Right atrium auricular region (tissue), 2 donors: ENCODE measurements at regions not wholly inside any gene's neighbourhood (a gene's known extent, or its start where the extent isn't known, plus 50 kb on each side); places are given as distances from the start of the nearest gene placed in this dataset.

Experiments used
- DNase-seq: peaks from one replicate; pipeline ENCODE4 v3.0.0-alpha.2; 2019; ENCODE audit warnings: low spot score
- H3K27ac ChIP-seq, 2 donors: fragments of 200-600 bp; sonication (generic); 1 replicate in 1 of 2; 2 replicates in 1 of 2; pipeline ENCODE4 v1.5.1; 2016 to 2019
- H3K27me3 ChIP-seq, 2 donors: fragments of 200-600 bp; sonication (generic); one replicate each; pipeline versions ENCODE4 v1.5.1 to v1.6.0; 2017 to 2019
- H3K36me3 ChIP-seq: fragments of 200-600 bp; sonication (generic); one replicate; pipeline ENCODE4 v1.5.1; 2016
- H3K4me1 ChIP-seq, 2 donors: fragments of 200-600 bp; sonication (generic); one replicate each; pipeline versions ENCODE4 v1.5.1 to v1.6.0; 2017 to 2019
- H3K4me3 ChIP-seq, 2 donors: fragments of 200-600 bp; sonication (generic); 1 replicate in 1 of 2; 2 replicates in 1 of 2; pipeline ENCODE4 v1.5.1; 2017 to 2019; ENCODE audit warnings: mild to moderate bottlenecking in 1 of 2, moderate library complexity in 1 of 2
- H3K9me3 ChIP-seq, 2 donors: fragments of 200-600 bp; sonication (generic); one replicate each; pipeline ENCODE4 v1.5.1; 2019
- CTCF ChIP-seq, 2 donors: fragments of 200-600 bp; sonication (generic); IDR thresholded peaks; one replicate each; pipeline ENCODE4 v1.5.1; 2019; ENCODE audit warnings: antibody characterized with exemption in 2 of 2

- Histone ChIP-seq H3K4me1 (no peaks in the 10 kb centered on the region), H3K36me3 (no peaks in the 10 kb centered on the region), H3K27ac (no peak overlapping the region), H3K4me3 (no peak overlapping the region), H3K27me3 (no peaks in the 10 kb centered on the region), H3K9me3 (peaks cover 0 to 12% of the 10 kb centered on the region in 2 donors)
- no peak for TF ChIP-seq CTCF (IDR thresholded peaks at IDR 0.05)
- no peak for DNase-seq
These were observed 50.1 kb downstream of the GCNT4 start for GRCh38 chr5:75002271-75002670.

GRCh38 chr5:74995926-74996325 lies 56.4 kb downstream of the GCNT4 start:
- no peak overlapping the region for H3K27ac ChIP-seq
- no peak for TF ChIP-seq CTCF (IDR thresholded peaks at IDR 0.05)
- H3K9me3 ChIP-seq, result no peaks in the 10 kb centered on the region
- H3K27me3 ChIP-seq, result no peaks in the 10 kb centered on the region
- H3K4me1 ChIP-seq, result no peaks in the 10 kb centered on the region
- H3K36me3 ChIP-seq, result no peaks in the 10 kb centered on the region
- DNase-seq, result no peak
- no peak overlapping the region for H3K4me3 ChIP-seq

DNA sequence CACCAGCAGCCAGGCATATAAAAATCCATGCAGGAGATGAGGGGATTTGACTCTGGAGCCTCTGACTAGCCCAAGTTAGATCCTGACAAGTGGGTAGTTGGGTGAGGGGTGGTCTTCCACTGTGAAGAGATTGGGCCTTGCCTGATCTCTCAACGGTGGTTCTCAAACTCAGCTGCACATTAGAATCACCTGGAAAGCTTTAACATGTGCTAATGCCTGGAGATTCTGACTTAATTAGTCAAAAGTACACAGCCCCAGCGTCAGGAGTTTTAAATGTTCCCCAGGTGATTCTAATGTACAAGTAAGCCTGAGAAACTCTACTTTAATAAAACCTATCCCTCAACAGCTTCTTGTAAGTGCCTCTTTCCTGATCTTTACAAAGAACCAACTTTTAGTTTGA lies 57.5 kb downstream of the GCNT4 start:
- H3K27me3 ChIP-seq, result no peaks in the 10 kb centered on the region
- no peaks in the 10 kb centered on the region for H3K36me3 ChIP-seq
- no peak for TF ChIP-seq CTCF (IDR thresholded peaks at IDR 0.05)
- H3K4me3 ChIP-seq, result no peak overlapping the region
- H3K4me1 ChIP-seq, result no peaks in the 10 kb centered on the region
- H3K9me3 ChIP-seq, result no peaks in the 10 kb centered on the region
- H3K27ac ChIP-seq, result no peak overlapping the region
- DNase-seq, result no peak

GRCh38 chr5:74993743-74994142 lies 58.6 kb downstream of the GCNT4 start:
- Histone ChIP-seq H3K27me3 (no peaks in the 10 kb centered on the region), H3K4me3 (no peak overlapping the region), H3K27ac (no peak overlapping the region), H3K9me3 (peaks cover 0 to 2% of the 10 kb centered on the region in 2 donors), H3K4me1 (no peaks in the 10 kb centered on the region), H3K36me3 (no peaks in the 10 kb centered on the region)
- no peak for DNase-seq
- no peak for TF ChIP-seq CTCF (IDR thresholded peaks at IDR 0.05)

DNA sequence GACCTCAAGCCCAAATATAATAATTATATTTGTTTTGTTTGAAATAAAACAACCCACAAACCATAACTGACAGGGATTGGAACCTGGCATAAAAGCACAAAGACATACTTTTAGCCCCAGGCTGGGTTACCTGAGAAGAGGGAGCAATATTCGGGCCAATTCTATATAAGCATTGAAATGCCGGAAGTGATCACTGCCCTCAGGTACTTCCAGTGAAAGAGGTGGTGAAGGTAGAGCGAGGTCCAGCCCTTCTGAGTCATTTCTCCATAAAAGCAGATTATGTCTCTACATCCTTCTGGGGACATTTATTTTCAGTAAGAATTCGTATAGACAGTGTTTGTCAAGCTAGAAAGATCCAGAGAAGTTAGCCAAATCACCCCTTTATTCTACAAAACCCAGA lies 59.6 kb downstream of the GCNT4 start:
- no peaks in the 10 kb centered on the region for H3K36me3 ChIP-seq
- no peak for TF ChIP-seq CTCF (IDR thresholded peaks at IDR 0.05)
- no peak overlapping the region for H3K27ac ChIP-seq
- no peak overlapping the region for H3K4me3 ChIP-seq
- no peak for DNase-seq
- no peaks in the 10 kb centered on the region for H3K4me1 ChIP-seq
- no peaks in the 10 kb centered on the region for H3K27me3 ChIP-seq
- peaks cover 0 to 9% of the 10 kb centered on the region in 2 donors for H3K9me3 ChIP-seq

DNA sequence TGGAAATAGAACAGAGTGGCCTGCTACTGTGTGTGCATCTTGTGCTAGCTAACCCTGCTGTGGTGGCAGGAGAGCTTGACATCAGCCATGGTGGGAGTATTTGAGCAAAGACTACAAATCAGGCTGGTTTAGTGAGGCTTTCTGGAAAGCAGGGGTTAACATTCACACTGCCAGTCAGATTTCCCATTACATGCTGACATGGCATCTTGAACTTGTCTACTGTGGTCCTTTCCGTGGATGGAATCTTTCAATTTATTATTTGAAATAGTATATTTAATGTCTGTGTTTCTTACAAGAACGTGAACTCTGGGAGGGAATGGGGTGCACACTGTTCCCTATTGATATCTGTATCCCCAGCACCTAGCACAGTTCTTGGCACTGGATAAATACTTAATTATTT lies 60.8 kb downstream of the GCNT4 start:
- no peaks in the 10 kb centered on the region for H3K4me1 ChIP-seq
- H3K36me3 ChIP-seq, result no peaks in the 10 kb centered on the region
- DNase-seq, result no peak
- H3K27ac ChIP-seq, result no peak overlapping the region
- TF ChIP-seq CTCF (IDR thresholded peaks at IDR 0.05), result no peak
- no peak overlapping the region for H3K4me3 ChIP-seq
- no peaks in the 10 kb centered on the region for H3K27me3 ChIP-seq
- peaks cover 0 to 9% of the 10 kb centered on the region in 2 donors for H3K9me3 ChIP-seq
